H9 (cell line): ENCODE measurements at regions not wholly inside any gene's neighbourhood (a gene's known extent, or its start where the extent isn't known, plus 50 kb on each side); places are given as distances from the start of the nearest gene placed in this dataset.

Experiments
- DNase-seq: peaks from one replicate; pipeline ENCODE4 v3.0.0-alpha.2; 2017
- H2AFZ ChIP-seq: one replicate; pipeline ENCODE4 v1.6.1; 2013; ENCODE audit warnings: mild to moderate bottlenecking, low read length, control low read depth, moderate library complexity
- H2AK5ac ChIP-seq: 2 replicates; pipeline ENCODE4 v1.6.1; 2013; ENCODE audit warnings: low read length, control low read depth, mixed read lengths; ENCODE audit not compliant: insufficient read length
- H2BK120ac ChIP-seq: one replicate; pipeline ENCODE4 v1.6.1; 2013; ENCODE audit warnings: low read depth, mild to moderate bottlenecking, low read length, control low read depth, inconsistent platforms; ENCODE audit not compliant: poor library complexity, severe bottlenecking
- H2BK12ac ChIP-seq: 2 replicates; pipeline ENCODE4 v1.6.1; 2013; ENCODE audit warnings: low read length, control low read depth, mixed read lengths, low read depth; ENCODE audit not compliant: insufficient read length
- H2BK15ac ChIP-seq: 2 replicates; pipeline ENCODE4 v1.6.1; 2013; ENCODE audit warnings: low read depth, low read length, control low read depth
- H2BK20ac ChIP-seq: one replicate; pipeline ENCODE4 v1.6.1; 2013; ENCODE audit warnings: low read depth, mild to moderate bottlenecking, low read length, control low read depth, inconsistent platforms; ENCODE audit not compliant: poor library complexity, severe bottlenecking
- H2BK5ac ChIP-seq: 2 replicates; pipeline ENCODE4 v1.6.1; 2013; ENCODE audit warnings: low read length, control low read depth, mixed read lengths; ENCODE audit not compliant: insufficient read length
- H3K14ac ChIP-seq: 2 replicates; pipeline ENCODE4 v1.6.1; 2013; ENCODE audit warnings: low read length, control low read depth; ENCODE audit not compliant: insufficient read depth
- H3K18ac ChIP-seq: 2 replicates; pipeline ENCODE4 v1.6.1; 2013; ENCODE audit warnings: low read depth, mild to moderate bottlenecking, mixed read lengths, low read length, control low read depth; ENCODE audit not compliant: insufficient read length
- H3K23ac ChIP-seq: 2 replicates; pipeline ENCODE4 v1.6.1; 2013; ENCODE audit warnings: low read length, control low read depth, mixed read lengths, low read depth; ENCODE audit not compliant: insufficient read length
- H3K23me2 ChIP-seq: 2 replicates; pipeline ENCODE4 v1.6.1; 2013; ENCODE audit warnings: low read depth, mild to moderate bottlenecking, mixed read lengths, low read length, control low read depth; ENCODE audit not compliant: insufficient read length, poor library complexity, severe bottlenecking
- H3K27ac ChIP-seq: 2 replicates; pipeline ENCODE4 v1.5.1; 2013; ENCODE audit warnings: low read length, control low read depth, mixed read lengths, low read depth; ENCODE audit not compliant: insufficient read length
- H3K27me3 ChIP-seq: 2 replicates; pipeline ENCODE4 v1.6.1; 2013; ENCODE audit warnings: low read length, control low read depth, inconsistent platforms; ENCODE audit not compliant: insufficient read depth
- H3K4ac ChIP-seq: 2 replicates; pipeline ENCODE4 v1.6.1; 2013; ENCODE audit warnings: low read depth, mild to moderate bottlenecking, control low read depth, inconsistent platforms, low read length, moderate library complexity
- H3K4me1 ChIP-seq: 2 replicates; pipeline ENCODE4 v1.6.1; 2013; ENCODE audit warnings: low read length, control low read depth, inconsistent platforms; ENCODE audit not compliant: insufficient read depth
- H3K4me2 ChIP-seq: 2 replicates; pipeline ENCODE4 v1.6.1; 2013; ENCODE audit warnings: low read length, control low read depth, mixed read lengths; ENCODE audit not compliant: insufficient read length, insufficient read depth
- H3K56ac ChIP-seq: 2 replicates; pipeline ENCODE4 v1.6.1; 2013; ENCODE audit warnings: low read depth, mild to moderate bottlenecking, mixed read lengths, low read length, control low read depth; ENCODE audit not compliant: insufficient read length
- H3K79me1 ChIP-seq: 2 replicates; pipeline ENCODE4 v1.6.1; 2013; ENCODE audit warnings: low read depth, mild to moderate bottlenecking, moderate library complexity, low read length, control low read depth, inconsistent platforms; ENCODE audit not compliant: insufficient read depth, poor library complexity, severe bottlenecking
- H3K79me2 ChIP-seq: 2 replicates; pipeline ENCODE4 v1.6.1; 2013; ENCODE audit warnings: low read length, control low read depth, inconsistent platforms; ENCODE audit not compliant: insufficient read depth
- H3K9ac ChIP-seq: 2 replicates; pipeline ENCODE4 v1.6.1; 2013; ENCODE audit warnings: low read length, control low read depth, mixed read lengths; ENCODE audit not compliant: insufficient read length; ENCODE audit errors: extremely low read depth
- H3K9me3 ChIP-seq: one replicate; pipeline ENCODE4 v1.6.1; 2013; ENCODE audit warnings: low read depth, low read length, inconsistent platforms; ENCODE audit not compliant: control insufficient read depth
- H3T11ph ChIP-seq: one replicate; pipeline ENCODE4 v1.6.1; 2013; ENCODE audit warnings: mild to moderate bottlenecking, low read length, control low read depth, inconsistent platforms
- H4K20me1 ChIP-seq: one replicate; pipeline ENCODE4 v1.6.1; 2013; ENCODE audit not compliant: control insufficient read depth, insufficient read length, insufficient read depth
- H4K5ac ChIP-seq: 2 replicates; pipeline ENCODE4 v1.6.1; 2013; ENCODE audit warnings: low read depth, mild to moderate bottlenecking, mixed read lengths, low read length, control low read depth; ENCODE audit not compliant: insufficient read length
- H4K8ac ChIP-seq: replicated peaks from 2 replicates; pipeline ENCODE4 v1.6.1; 2013; ENCODE audit warnings: low read length, control low read depth, mixed read lengths, low read depth; ENCODE audit not compliant: insufficient read length
- H4K91ac ChIP-seq: 2 replicates; pipeline ENCODE4 v1.6.1; 2013; ENCODE audit warnings: low read depth, mild to moderate bottlenecking, moderate library complexity, mixed read lengths, low read length, control low read depth; ENCODE audit not compliant: insufficient read length
- H3K27ac Mint-ChIP-seq, 3 experiments: 2 replicates in 2 of 3; 3 replicates in 1 of 3; pipeline ENCODE4 v1.8.0; 2020 to 2021; ENCODE audit warnings: mixed read lengths in 3 of 3, mild to moderate bottlenecking in 1 of 3, moderate library complexity in 1 of 3
- H3K27me3 Mint-ChIP-seq: 2 replicates; pipeline ENCODE4 v1.8.0; 2021; ENCODE audit warnings: low read depth, mild to moderate bottlenecking, moderate library complexity, mixed read lengths
- H3K36me3 Mint-ChIP-seq, 3 experiments: 2 replicates in 2 of 3; 3 replicates in 1 of 3; pipeline ENCODE4 v1.8.0; 2020 to 2021; ENCODE audit warnings: low read depth in 3 of 3, mixed read lengths in 3 of 3; ENCODE audit not compliant: insufficient read depth in 1 of 3
- H3K4me1 Mint-ChIP-seq, 2 experiments: 2 replicates each; pipeline ENCODE4 v1.8.0; 2020; ENCODE audit warnings: mixed read lengths in 2 of 2
- H3K4me3 Mint-ChIP-seq, 2 experiments: 2 replicates in 1 of 2; 3 replicates in 1 of 2; pipeline ENCODE4 v1.8.0; 2020 to 2021; ENCODE audit warnings: mild to moderate bottlenecking in 2 of 2, mixed read lengths in 2 of 2, moderate library complexity in 1 of 2
- H3K9me3 Mint-ChIP-seq, 2 experiments: 2 replicates in 1 of 2; 3 replicates in 1 of 2; pipeline ENCODE4 v1.8.0; 2020; ENCODE audit warnings: mild to moderate bottlenecking in 2 of 2, mixed read lengths in 2 of 2, moderate library complexity in 1 of 2
- WGBS: extraction: QIAGEN DNeasy Blood & Tissue Kit; methylation state at CpG from one replicate; pipeline ENCODE4 v1.1.7; 2013; ENCODE audit warnings: missing lambda C conversion rate, low lambda C conversion rate, mixed read lengths; ENCODE audit not compliant: insufficient read length; ENCODE audit errors: extremely low coverage; 5-methylcytosine and 5-hydroxymethylcytosine counted together
- TF ChIP-seq, protein P1 (sequence below): fragments of 200-600 bp; sonication (generic); conservative IDR thresholded peaks from 3 replicates; pipeline ENCODE4 v1.8.0; 2021; ENCODE audit warnings: antibody characterized with exemption, mild to moderate bottlenecking

- Histone ChIP-seq H4K5ac (no peak overlapping the region), H3K4me2 (no peak overlapping the region), H3K56ac (no peak overlapping the region), H3K79me1 (no peaks in the 10 kb centered on the region), H2AFZ (no peak overlapping the region), H2BK5ac (no peak overlapping the region), H2BK120ac (no peak overlapping the region), H2BK15ac (no peak overlapping the region), H4K8ac (no peak overlapping the region), H3K27ac (no peak overlapping the region), H3K18ac (no peak overlapping the region), H3K9me3 (no peaks in the 10 kb centered on the region), H3K79me2 (no peaks in the 10 kb centered on the region), H3K4me1 (no peaks in the 10 kb centered on the region), H4K20me1 (no peaks in the 10 kb centered on the region), H3K4ac (no peak overlapping the region), H3T11ph (no peak overlapping the region), H3K23ac (no peak overlapping the region), H3K9ac (no peak overlapping the region), H2BK20ac (no peak overlapping the region), H2BK12ac (no peak overlapping the region), H3K27me3 (no peaks in the 10 kb centered on the region), H2AK5ac (no peak overlapping the region), H3K14ac (no peak overlapping the region), H3K23me2 (no peaks in the 10 kb centered on the region), H4K91ac (no peak overlapping the region)
- no peak for DNase-seq
- TF ChIP-seq, protein P1, sequence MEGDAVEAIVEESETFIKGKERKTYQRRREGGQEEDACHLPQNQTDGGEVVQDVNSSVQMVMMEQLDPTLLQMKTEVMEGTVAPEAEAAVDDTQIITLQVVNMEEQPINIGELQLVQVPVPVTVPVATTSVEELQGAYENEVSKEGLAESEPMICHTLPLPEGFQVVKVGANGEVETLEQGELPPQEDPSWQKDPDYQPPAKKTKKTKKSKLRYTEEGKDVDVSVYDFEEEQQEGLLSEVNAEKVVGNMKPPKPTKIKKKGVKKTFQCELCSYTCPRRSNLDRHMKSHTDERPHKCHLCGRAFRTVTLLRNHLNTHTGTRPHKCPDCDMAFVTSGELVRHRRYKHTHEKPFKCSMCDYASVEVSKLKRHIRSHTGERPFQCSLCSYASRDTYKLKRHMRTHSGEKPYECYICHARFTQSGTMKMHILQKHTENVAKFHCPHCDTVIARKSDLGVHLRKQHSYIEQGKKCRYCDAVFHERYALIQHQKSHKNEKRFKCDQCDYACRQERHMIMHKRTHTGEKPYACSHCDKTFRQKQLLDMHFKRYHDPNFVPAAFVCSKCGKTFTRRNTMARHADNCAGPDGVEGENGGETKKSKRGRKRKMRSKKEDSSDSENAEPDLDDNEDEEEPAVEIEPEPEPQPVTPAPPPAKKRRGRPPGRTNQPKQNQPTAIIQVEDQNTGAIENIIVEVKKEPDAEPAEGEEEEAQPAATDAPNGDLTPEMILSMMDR = no peak
- Mint-ChIP-seq H3K27me3 (no peaks in the 10 kb centered on the region), H3K4me3 (no peak overlapping the region), H3K4me1 (no peaks in the 10 kb centered on the region), H3K27ac (no peak overlapping the region), H3K9me3 (no peaks in the 10 kb centered on the region), H3K36me3 (no peaks in the 10 kb centered on the region)
- no CpG with 5 or more reads among the region's 1 CpG for WGBS
These were observed 419.0 kb downstream of the PLK2 start for GRCh38 chr5:58040846-58041245.
